Kasumi-1 (cell line): ENCODE measurements at regions not wholly inside any gene's neighbourhood (a gene's known extent, or its start where the extent isn't known, plus 50 kb on each side); places are given as distances from the start of the nearest gene placed in this dataset.
"Not testable (repeated sequence)": the region's sequence is repeated elsewhere in the genome, so short reads cannot be mapped to it uniquely, and the experiment has no call there.

Source experiments
- DNase-seq, 2 experiments: peaks; one replicate each; lab custom pipeline; 2025; lab: John Stamatoyannopoulos, UW

DNA sequence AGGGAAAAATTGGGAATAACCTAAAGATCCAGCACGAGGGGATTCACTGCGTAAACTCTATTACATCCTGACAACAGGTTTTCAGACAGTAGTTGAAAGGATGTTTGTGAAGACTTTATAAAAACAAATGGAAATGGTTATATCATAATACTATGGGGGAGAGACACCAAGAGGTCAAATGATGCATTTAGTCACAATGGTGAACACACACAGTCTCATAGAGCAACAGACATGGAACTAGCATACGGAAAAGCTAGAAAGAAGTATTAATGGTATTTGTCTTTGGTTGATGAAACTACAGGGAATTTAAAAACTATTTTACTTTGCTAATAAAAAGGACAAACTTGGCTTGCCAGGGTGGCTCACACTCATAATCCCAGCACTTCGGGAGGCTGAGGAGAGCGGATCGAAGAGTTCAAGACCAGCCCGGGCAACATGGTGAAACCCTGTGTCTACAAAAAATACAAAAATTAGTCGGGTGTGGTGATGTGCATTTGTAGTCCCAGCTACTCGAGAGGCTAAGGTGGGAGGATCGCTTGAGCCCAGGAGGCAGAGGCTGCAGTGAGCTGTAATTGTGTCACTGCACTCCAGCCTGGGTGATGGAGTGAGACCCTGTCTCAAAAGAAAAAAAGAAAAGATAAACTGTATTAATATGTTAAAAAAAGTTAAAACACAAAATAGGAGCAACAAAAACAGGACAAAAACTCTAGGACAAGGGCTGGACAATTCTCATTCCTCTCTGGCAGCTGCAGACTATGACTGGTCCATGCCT, 94.8 kb downstream of the MYCN start:
- no peak for DNase-seq

DNA sequence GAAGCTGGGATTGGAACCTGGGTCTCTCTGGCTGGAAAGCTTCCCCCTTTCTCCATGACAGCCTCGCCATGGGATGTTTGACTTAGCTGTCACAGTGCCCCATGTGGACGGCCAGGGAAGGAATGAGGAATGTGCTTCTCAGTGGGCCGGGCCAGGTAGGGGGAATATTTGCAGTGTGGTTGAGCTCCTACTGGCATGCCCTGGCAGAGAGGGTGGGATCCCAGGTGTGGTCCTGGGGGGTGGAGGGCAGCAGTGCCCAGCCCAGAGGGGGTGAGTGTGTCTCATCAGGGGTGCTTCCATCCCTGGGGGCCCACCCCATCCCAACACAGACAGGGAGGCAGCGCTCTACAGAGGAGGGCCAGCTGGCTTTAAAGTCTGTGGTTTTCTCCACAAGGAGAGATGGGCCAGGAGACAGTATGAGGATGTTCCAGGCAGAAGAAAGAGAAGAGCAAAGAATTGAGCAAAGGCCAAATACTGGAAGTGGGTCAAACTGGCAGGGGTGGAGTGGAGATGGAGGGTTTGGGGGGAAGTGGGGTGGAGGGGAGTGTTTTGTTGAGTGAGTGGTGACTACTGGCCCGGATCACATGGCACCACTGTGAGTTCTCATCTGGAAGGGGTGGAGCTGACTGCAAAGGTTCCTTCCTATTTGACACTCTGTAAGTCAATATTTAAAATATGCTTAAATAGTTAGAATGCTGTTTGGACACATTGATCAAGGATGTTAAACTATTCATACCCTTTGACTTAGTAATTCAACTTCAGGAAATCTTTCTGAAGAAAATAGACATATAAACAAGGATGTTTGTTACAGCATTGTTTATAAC, 94.0 kb downstream of the MYCN start:
- no peak for DNase-seq

GRCh38 chr2:16033032-16033293, 92.6 kb downstream of the MYCN start:
- DNase-seq: no peak

DNA sequence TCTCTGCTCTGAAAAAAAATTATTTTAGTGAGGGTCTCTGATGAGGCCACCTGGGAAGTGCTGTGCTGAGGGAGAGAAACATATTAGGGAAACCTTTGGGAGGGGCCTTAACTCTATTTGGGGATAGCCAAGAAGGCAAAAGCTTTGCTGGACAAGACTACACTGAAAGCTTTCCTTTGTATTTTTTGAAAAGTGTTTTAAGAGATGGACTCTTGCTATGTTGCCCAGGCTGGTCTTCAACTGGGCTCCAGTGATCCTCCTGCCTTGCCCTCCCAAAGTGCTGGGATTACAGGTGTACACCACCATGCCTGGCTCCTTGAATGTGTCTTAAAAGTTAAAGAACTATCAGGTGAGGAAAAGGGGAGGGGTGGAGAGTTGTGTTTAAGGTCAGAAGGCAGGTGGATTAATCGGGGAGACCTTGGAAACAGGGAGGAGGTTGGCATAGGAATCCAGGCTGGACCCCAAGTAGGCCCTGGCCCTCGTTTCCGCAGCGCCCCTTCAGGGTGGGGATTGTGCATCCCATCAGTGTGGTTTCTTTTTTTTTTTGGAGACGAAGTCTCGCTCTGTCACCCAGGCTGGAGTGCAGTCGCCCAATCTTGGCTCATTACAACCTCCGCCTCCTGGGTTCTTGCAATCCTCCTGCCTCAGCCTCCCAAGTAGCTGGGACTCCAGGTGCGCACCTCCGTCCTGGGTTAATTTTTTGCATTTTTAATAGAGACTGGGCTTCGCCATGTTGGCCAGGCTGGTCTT, 92.1 kb downstream of the MYCN start:
- no peak for DNase-seq

- no peak for DNase-seq
These were observed 91.5 kb downstream of the MYCN start for GRCh38 chr2:16031848-16032159.

GRCh38 chr2:16031058-16031847, 90.9 kb downstream of the MYCN start:
- DNase-seq: no peak

DNA sequence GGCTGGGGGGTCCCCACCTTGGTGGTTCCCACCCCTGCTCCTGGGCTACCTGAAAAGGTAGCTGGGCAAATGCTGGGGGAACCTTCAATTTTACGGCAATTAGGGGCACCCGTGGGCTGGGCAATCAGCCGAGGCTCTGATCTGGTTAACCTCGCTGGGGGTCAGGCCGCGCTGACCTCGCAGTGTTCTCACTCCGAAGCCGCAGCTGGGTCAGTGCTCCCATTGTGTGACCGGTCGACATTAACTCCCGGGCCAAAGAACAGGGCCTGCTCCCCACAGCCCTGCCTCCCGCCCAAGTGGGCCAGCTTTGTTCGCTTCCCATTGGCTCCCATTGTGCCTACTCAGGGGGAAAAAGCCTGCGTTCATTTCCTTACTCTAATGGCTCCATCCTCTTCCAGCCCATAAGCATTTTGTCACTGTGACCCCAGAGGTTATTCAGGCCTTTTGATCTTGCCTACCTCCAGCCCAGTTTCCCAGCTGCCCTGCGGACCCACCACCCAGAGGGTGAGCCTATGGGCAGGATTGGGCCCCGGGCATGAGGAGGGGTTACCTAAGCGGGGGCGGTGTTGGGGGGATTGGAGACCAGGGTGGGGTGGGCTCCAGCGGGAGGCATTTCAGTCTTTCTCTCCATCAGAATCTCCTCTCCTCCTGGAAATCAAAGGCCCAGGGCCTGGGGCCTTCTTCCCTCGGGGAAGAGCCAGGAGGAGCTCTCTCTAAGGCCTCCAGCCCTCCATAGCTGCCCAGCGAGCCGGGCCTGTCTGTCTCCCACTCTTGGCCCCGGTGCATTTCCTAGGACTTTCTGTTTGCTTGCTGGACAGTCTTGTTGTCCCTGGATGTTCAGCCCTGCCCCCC, 90.1 kb downstream of the MYCN start:
- DNase-seq: no peak

DNA sequence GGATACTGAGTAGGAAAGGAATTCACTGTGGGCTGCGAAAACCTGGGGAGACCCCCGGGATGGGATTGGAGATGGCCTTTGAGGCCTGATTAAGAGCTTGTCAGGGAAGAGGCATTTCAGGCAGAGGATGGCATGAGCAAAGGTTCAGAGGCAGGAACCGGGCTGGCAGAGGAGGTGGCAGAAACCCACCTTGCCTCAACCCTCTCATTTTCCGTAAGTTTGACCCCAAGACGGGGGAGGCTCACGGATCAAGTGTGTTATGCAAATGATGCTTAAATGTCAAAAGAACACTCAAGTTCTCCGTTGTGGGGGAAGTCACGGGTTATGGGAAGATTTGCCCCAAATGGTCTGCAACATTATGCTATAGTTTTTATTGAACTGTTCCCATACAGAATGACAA, 88.3 kb downstream of the MYCN start:
- no peak for DNase-seq

DNA sequence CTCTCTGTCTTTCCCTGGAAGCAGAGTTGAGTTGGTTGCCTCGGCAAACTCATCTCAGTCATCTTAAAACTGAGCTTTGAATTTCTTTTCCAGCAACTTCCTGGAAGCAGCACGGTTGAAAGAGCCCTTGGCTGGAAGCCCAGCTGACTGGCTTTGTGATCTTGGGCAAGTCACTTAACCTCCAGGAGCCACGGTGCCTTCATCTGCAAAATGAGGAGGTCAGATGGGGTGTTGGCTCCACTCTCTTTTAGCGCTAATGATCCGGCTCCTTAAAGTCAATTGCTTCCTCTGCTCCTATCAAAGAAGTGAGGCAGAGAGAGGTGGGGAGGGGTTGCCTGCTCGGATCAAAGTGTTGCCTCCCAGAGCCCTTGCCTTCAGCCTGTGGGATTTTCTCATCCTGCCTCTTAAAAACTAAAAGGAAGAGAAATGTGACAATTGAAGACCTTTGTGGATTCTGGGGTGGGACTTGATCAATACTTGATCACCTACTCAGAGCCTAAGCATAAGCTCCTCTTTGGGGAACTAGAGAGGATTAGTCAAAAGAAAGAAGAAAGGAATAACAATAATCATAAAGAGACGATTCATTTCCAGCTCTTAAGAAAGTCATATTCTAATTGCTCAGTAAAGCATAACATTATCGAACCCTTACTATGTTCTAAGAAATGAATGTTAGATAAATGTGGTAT, 86.6 kb downstream of the MYCN start:
- DNase-seq: no peak

- no peak for DNase-seq
These were observed 85.7 kb downstream of the MYCN start for GRCh38 chr2:16025876-16026640.

DNA sequence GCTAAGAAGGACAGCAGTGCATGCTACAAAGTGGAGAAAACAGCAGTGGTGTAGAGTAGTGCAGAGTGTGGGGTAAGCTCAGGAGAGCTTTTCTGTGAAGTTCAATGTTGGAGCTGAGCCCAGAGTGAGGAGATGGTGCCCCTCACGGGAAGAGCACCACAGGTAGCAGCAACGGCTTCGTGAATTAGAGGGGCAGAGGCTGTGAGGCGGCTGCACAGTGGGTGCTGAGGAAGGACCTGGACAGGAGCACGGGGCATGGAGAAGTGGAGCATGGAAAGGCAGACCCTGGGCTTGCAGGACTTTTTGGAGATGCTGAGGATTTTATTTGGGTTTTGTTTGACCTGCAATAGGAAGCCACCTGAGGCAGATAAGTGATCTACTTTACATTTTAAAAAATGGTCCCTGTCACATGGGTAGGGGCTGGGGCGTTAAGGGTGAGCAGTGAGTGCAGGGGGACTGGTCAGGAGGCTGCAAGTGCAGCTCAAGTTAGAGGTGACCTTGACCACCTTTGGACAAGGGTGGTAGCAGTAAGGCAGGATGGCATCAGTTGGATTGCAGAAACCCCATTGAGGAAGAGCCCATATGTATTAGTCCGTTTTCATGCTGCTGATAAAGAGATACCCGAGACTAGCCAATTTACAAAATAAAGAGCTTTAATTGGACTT, 85.0 kb downstream of the MYCN start:
- DNase-seq: no peak

DNA sequence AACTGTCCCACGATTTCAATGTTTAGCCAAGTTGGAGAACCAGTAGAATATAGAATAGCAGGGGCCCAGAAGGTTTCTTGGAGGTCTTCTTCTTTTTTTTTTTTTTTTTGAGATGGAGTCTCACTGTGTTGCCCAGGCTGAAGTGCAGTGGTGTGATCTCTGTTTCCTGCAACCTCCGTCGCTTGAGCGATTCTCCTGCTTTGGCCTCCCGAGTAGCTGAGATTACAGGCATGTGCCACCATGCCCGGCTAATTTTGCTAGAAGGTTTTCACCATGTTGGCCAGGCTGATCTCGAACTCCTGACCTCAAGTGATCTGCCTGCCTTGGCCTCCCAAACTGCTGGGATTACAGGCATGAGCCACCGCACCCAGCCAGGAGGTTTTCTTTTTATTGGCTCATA, 84.3 kb downstream of the MYCN start:
- not testable (repeated sequence) for DNase-seq

- no peak for DNase-seq
These were observed 83.4 kb downstream of the MYCN start for GRCh38 chr2:16023506-16024360.

- DNase-seq: no peak
These were observed 82.3 kb downstream of the MYCN start for GRCh38 chr2:16022548-16023240.

GRCh38 chr2:16021611-16022363, 81.4 kb downstream of the MYCN start:
- no peak for DNase-seq

DNA sequence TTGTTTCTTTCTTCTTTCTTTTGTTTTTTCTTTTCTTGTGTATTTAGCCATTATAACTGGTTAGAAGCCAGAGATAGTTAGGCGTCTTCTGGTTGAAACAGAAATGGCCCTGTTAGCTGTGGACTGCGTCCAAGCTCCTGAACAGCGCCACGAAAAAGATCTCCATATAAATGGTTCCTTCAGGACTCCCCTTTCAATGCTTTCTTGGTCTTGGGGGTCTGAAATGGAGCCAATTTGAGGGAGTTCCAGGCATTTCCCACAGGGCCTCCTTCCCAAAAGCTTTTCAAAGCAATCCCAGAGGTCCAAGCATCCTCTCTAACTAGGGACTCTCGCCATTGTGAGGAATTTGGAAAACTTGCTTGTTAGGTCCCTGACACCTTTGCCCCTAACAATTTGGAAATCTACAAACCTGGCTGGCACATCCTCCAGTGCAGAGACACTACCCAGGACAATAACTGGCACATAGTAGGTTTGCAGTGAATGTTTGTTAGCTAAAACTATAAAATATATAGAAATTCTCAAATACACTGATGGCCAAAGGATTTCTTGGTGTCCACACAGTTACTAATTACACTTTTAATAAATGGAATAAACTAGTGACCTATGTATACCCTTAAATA, 80.1 kb downstream of the MYCN start:
- DNase-seq: no peak
